K562 (cell line): ENCODE measurements at regions not wholly inside any gene's neighbourhood (a gene's known extent, or its start where the extent isn't known, plus 50 kb on each side); places are given as distances from the start of the nearest gene placed in this dataset.

Experiments used
- FOXJ3 ChIP-seq: sonication (generic); formaldehyde crosslinking; IDR thresholded peaks from 2 replicates; pipeline ENCODE4 v1.4.0; 2020; ENCODE audit warnings: mild to moderate bottlenecking, missing genetic modification reagents
- ZNF408 ChIP-seq: fragments of 250-450 bp; sonication (Bioruptor Pico); IDR thresholded peaks from 2 replicates; pipeline ENCODE4 v1.4.0; 2020; ENCODE audit warnings: low read depth, mild to moderate bottlenecking, moderate library complexity
- ZNF644 ChIP-seq: fragments of 200-800 bp; sonication (Bioruptor generic); IDR thresholded peaks from 2 replicates; pipeline ENCODE4 v1.6.1; 2016; ENCODE audit warnings: low read depth, missing genetic modification characterization, missing compliant biosample characterization
- TF ChIP-seq, protein P1 (sequence below), 2 experiments: fragments of 450-650 bp in 1 of 2; IDR thresholded peaks; 2 replicates each; pipeline ENCODE4 v1.6.1; 2011 to 2017; ENCODE audit warnings: low read depth in 2 of 2, antibody characterized with exemption in 1 of 2, borderline replicate concordance in 1 of 2, low read length in 1 of 2, mild to moderate bottlenecking in 1 of 2, mixed read lengths in 1 of 2; ENCODE audit not compliant: control insufficient read depth in 1 of 2
- TF ChIP-seq, protein P2 (sequence below): fragments of 150-350 bp; IDR thresholded peaks from 2 replicates; pipeline ENCODE4 v1.6.1; 2014; ENCODE audit warnings: low read depth, mild to moderate bottlenecking, low read length, borderline replicate concordance

DNA sequence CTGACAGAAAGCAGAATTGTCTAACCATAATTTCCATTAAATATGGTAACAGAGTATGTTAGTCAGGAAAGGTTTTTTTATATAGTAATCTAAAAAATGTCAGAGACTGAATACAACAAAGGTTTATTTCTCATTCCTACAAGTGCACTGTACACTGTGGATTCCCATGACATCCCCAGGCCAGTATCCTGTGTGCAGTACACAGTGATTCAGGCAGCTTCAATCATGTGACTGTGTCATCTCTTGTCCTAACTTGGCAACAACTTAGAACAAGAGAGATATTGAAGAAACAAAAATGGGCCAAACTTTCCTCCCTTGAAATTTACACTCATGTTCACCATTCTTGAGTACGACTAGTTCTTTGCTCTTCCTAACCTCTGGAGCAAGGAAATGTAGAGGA is 189.8 kb upstream of the SEMA3A start:
- no peak for TF ChIP-seq ZNF408 (CRISPR knock-in tag)
- no peak for TF ChIP-seq FOXJ3 (CRISPR knock-in tag)
- TF ChIP-seq ZNF644: no peak
- TF ChIP-seq, protein P1, sequence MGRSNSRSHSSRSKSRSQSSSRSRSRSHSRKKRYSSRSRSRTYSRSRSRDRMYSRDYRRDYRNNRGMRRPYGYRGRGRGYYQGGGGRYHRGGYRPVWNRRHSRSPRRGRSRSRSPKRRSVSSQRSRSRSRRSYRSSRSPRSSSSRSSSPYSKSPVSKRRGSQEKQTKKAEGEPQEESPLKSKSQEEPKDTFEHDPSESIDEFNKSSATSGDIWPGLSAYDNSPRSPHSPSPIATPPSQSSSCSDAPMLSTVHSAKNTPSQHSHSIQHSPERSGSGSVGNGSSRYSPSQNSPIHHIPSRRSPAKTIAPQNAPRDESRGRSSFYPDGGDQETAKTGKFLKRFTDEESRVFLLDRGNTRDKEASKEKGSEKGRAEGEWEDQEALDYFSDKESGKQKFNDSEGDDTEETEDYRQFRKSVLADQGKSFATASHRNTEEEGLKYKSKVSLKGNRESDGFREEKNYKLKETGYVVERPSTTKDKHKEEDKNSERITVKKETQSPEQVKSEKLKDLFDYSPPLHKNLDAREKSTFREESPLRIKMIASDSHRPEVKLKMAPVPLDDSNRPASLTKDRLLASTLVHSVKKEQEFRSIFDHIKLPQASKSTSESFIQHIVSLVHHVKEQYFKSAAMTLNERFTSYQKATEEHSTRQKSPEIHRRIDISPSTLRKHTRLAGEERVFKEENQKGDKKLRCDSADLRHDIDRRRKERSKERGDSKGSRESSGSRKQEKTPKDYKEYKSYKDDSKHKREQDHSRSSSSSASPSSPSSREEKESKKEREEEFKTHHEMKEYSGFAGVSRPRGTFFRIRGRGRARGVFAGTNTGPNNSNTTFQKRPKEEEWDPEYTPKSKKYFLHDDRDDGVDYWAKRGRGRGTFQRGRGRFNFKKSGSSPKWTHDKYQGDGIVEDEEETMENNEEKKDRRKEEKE (IDR thresholded peaks at IDR 0.05; ENCODE audit: borderline replicate concordance in 1 of 2, control insufficient read depth in 1 of 2, low read depth in 2 of 2, low read length in 1 of 2): no peak
- TF ChIP-seq, protein P2, sequence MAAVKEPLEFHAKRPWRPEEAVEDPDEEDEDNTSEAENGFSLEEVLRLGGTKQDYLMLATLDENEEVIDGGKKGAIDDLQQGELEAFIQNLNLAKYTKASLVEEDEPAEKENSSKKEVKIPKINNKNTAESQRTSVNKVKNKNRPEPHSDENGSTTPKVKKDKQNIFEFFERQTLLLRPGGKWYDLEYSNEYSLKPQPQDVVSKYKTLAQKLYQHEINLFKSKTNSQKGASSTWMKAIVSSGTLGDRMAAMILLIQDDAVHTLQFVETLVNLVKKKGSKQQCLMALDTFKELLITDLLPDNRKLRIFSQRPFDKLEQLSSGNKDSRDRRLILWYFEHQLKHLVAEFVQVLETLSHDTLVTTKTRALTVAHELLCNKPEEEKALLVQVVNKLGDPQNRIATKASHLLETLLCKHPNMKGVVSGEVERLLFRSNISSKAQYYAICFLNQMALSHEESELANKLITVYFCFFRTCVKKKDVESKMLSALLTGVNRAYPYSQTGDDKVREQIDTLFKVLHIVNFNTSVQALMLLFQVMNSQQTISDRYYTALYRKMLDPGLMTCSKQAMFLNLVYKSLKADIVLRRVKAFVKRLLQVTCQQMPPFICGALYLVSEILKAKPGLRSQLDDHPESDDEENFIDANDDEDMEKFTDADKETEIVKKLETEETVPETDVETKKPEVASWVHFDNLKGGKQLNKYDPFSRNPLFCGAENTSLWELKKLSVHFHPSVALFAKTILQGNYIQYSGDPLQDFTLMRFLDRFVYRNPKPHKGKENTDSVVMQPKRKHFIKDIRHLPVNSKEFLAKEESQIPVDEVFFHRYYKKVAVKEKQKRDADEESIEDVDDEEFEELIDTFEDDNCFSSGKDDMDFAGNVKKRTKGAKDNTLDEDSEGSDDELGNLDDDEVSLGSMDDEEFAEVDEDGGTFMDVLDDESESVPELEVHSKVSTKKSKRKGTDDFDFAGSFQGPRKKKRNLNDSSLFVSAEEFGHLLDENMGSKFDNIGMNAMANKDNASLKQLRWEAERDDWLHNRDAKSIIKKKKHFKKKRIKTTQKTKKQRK: no peak
